ENCODE measurements at regions not wholly inside any gene's neighbourhood (a gene's known extent, or its start where the extent isn't known, plus 50 kb on each side); places are given as distances from the start of the nearest gene placed in this dataset.

DNA sequence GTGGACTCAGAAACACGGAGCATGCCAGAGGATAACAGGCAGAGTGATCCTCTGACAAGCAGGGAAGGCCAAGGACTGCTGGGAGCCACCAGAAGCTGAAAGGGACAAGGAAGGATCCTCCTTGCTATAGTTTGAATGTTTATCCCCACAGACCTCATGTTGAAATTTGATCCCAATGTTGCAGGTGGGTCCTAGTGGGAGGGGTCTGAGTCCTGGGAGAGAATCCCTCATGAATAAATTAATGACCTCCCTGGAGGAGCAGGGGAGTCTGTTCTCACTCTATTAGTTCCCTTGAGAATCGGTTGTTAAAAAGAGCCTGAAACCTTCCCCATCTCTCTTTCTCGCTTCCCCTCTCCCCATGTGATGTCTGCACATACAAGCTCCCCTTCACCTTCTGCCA, 124.4 kb downstream of the FBXO15 start:
- no peaks in the 10 kb centered on the region for H3K4me1 ChIP-seq (ENCODE audit: control insufficient read depth in 3 of 3, insufficient read depth in 3 of 3, low read length in 3 of 3)
- H3K9ac ChIP-seq (ENCODE audit: low read depth in 1 of 3, low read length in 3 of 3): no peak overlapping the region
- no peaks in the 10 kb centered on the region for H3K27me3 ChIP-seq (ENCODE audit: control insufficient read depth in 3 of 3, insufficient read depth in 3 of 3, low read length in 3 of 3)
- no peak overlapping the region for H3K27ac ChIP-seq (ENCODE audit: low read depth, low read length)
- no peak overlapping the region for H3K4me3 ChIP-seq (ENCODE audit: low read length in 3 of 3)
- no peaks in the 10 kb centered on the region for H3K9me3 ChIP-seq (ENCODE audit: control insufficient read depth in 3 of 3, low read length in 3 of 3)
- H3K36me3 ChIP-seq (ENCODE audit: control insufficient read depth in 3 of 3, insufficient read depth in 3 of 3, low read length in 3 of 3): no peaks in the 10 kb centered on the region

DNA sequence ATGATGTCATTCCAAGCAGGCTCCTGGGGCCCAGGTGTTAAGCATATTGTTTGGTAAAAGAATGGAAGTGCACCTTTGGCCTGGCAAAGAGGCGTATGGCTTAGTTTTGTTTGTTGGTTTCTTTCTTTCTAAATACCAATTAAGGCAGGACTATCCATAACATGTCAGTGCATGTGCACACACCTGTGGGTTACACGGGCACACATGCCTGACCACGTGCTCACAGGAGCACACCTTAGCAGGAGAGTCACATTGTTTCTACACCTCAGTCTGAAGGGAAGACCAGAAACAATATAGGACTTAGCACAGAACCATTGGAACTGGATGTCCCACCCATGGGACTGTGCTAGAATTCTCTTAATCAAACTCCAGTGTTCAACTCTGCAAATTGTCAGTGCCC, 127.8 kb downstream of the FBXO15 start:
- no peak overlapping the region for H3K27ac ChIP-seq (ENCODE audit: low read depth, low read length)
- H3K27me3 ChIP-seq (ENCODE audit: control insufficient read depth in 3 of 3, insufficient read depth in 3 of 3, low read length in 3 of 3): no peaks in the 10 kb centered on the region
- H3K4me1 ChIP-seq (ENCODE audit: control insufficient read depth in 3 of 3, insufficient read depth in 3 of 3, low read length in 3 of 3): no peaks in the 10 kb centered on the region
- H3K36me3 ChIP-seq (ENCODE audit: control insufficient read depth in 3 of 3, insufficient read depth in 3 of 3, low read length in 3 of 3): no peaks in the 10 kb centered on the region
- H3K9me3 ChIP-seq (ENCODE audit: control insufficient read depth in 3 of 3, low read length in 3 of 3): no peaks in the 10 kb centered on the region
- H3K4me3 ChIP-seq (ENCODE audit: low read length in 3 of 3): no peak overlapping the region
- no peak overlapping the region for H3K9ac ChIP-seq (ENCODE audit: low read depth in 1 of 3, low read length in 3 of 3)

- no peaks in the 10 kb centered on the region for H3K27me3 ChIP-seq (ENCODE audit: control insufficient read depth in 3 of 3, insufficient read depth in 3 of 3, low read length in 3 of 3)
- H3K9me3 ChIP-seq (ENCODE audit: control insufficient read depth in 3 of 3, low read length in 3 of 3): no peaks in the 10 kb centered on the region
- H3K36me3 ChIP-seq (ENCODE audit: control insufficient read depth in 3 of 3, insufficient read depth in 3 of 3, low read length in 3 of 3): no peaks in the 10 kb centered on the region
- H3K9ac ChIP-seq (ENCODE audit: low read depth in 1 of 3, low read length in 3 of 3): no peak overlapping the region
- no peak overlapping the region for H3K27ac ChIP-seq (ENCODE audit: low read depth, low read length)
- no peaks in the 10 kb centered on the region for H3K4me1 ChIP-seq (ENCODE audit: control insufficient read depth in 3 of 3, insufficient read depth in 3 of 3, low read length in 3 of 3)
- H3K4me3 ChIP-seq (ENCODE audit: low read length in 3 of 3): no peak overlapping the region
Measured at GRCh38 chr18:74013955-74014354, 133.7 kb downstream of the FBXO15 start.

- Histone ChIP-seq H3K36me3 (ENCODE audit: control insufficient read depth in 3 of 3, insufficient read depth in 3 of 3, low read length in 3 of 3) (no peaks in the 10 kb centered on the region), H3K9ac (ENCODE audit: low read depth in 1 of 3, low read length in 3 of 3) (no peak overlapping the region), H3K4me1 (ENCODE audit: control insufficient read depth in 3 of 3, insufficient read depth in 3 of 3, low read length in 3 of 3) (no peaks in the 10 kb centered on the region), H3K9me3 (ENCODE audit: control insufficient read depth in 3 of 3, low read length in 3 of 3) (no peaks in the 10 kb centered on the region), H3K4me3 (ENCODE audit: low read length in 3 of 3) (no peak overlapping the region), H3K27me3 (ENCODE audit: control insufficient read depth in 3 of 3, insufficient read depth in 3 of 3, low read length in 3 of 3) (no peaks in the 10 kb centered on the region), H3K27ac (ENCODE audit: low read depth, low read length) (no peak overlapping the region)
Measured at GRCh38 chr18:74012954-74013630, 134.5 kb downstream of the FBXO15 start.

DNA sequence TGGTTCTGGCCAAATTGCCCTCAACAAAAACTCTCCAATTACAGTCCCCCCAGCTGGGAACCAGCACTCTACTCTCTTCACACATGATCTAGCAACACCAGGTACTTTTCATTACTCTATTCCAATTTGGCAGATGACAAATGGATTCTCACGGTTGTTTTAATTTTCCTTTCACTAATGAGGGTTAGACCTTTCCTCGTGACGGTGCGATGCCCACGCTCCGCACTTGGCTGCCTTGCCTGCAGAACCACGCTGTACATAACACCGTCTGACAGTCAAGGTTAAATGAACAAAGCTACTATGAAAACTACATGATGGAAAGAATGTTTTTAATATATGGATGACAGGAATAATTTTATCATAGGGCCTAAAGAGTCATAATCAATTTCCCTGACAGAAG, 141.5 kb downstream of the FBXO15 start:
- Histone ChIP-seq H3K4me1 (ENCODE audit: control insufficient read depth in 3 of 3, insufficient read depth in 3 of 3, low read length in 3 of 3) (no peaks in the 10 kb centered on the region), H3K9me3 (ENCODE audit: control insufficient read depth in 3 of 3, low read length in 3 of 3) (peaks cover 0 to 2% (median 0%) of the 10 kb centered on the region in 3 donors), H3K9ac (ENCODE audit: low read depth in 1 of 3, low read length in 3 of 3) (no peak overlapping the region)

GRCh38 chr18:74005320-74006109, 142.1 kb downstream of the FBXO15 start:
- H3K4me1 ChIP-seq (ENCODE audit: control insufficient read depth in 3 of 3, insufficient read depth in 3 of 3, low read length in 3 of 3): no peaks in the 10 kb centered on the region
- peaks cover 0 to 2% (median 0%) of the 10 kb centered on the region in 3 donors for H3K9me3 ChIP-seq (ENCODE audit: control insufficient read depth in 3 of 3, low read length in 3 of 3)
- no peaks in the 10 kb centered on the region for H3K27me3 ChIP-seq (ENCODE audit: control insufficient read depth in 3 of 3, insufficient read depth in 3 of 3, low read length in 3 of 3)
- no peak overlapping the region for H3K27ac ChIP-seq (ENCODE audit: low read depth, low read length)
- H3K4me3 ChIP-seq (ENCODE audit: low read length in 3 of 3): no peak overlapping the region
- no peaks in the 10 kb centered on the region for H3K36me3 ChIP-seq (ENCODE audit: control insufficient read depth in 3 of 3, insufficient read depth in 3 of 3, low read length in 3 of 3)
- H3K9ac ChIP-seq (ENCODE audit: low read depth in 1 of 3, low read length in 3 of 3): no peak overlapping the region

More for the DNA sequence above, 141.5 kb downstream of the FBXO15 start:
- no peak overlapping the region for H3K27ac ChIP-seq (ENCODE audit: low read depth, low read length)
- H3K27me3 ChIP-seq (ENCODE audit: control insufficient read depth in 3 of 3, insufficient read depth in 3 of 3, low read length in 3 of 3): no peaks in the 10 kb centered on the region
- H3K4me3 ChIP-seq (ENCODE audit: low read length in 3 of 3): no peak overlapping the region
- H3K36me3 ChIP-seq (ENCODE audit: control insufficient read depth in 3 of 3, insufficient read depth in 3 of 3, low read length in 3 of 3): no peaks in the 10 kb centered on the region

GRCh38 chr18:73992242-73993022, 155.2 kb downstream of the FBXO15 start:
- Histone ChIP-seq H3K4me3 (ENCODE audit: low read length in 3 of 3) (no peak overlapping the region), H3K9me3 (ENCODE audit: control insufficient read depth in 3 of 3, low read length in 3 of 3) (no peaks in the 10 kb centered on the region), H3K4me1 (ENCODE audit: control insufficient read depth in 3 of 3, insufficient read depth in 3 of 3, low read length in 3 of 3) (no peaks in the 10 kb centered on the region), H3K9ac (ENCODE audit: low read depth in 1 of 3, low read length in 3 of 3) (no peak overlapping the region), H3K27ac (ENCODE audit: low read depth, low read length) (no peak overlapping the region), H3K27me3 (ENCODE audit: control insufficient read depth in 3 of 3, insufficient read depth in 3 of 3, low read length in 3 of 3) (no peaks in the 10 kb centered on the region), H3K36me3 (ENCODE audit: control insufficient read depth in 3 of 3, insufficient read depth in 3 of 3, low read length in 3 of 3) (no peaks in the 10 kb centered on the region)

DNA sequence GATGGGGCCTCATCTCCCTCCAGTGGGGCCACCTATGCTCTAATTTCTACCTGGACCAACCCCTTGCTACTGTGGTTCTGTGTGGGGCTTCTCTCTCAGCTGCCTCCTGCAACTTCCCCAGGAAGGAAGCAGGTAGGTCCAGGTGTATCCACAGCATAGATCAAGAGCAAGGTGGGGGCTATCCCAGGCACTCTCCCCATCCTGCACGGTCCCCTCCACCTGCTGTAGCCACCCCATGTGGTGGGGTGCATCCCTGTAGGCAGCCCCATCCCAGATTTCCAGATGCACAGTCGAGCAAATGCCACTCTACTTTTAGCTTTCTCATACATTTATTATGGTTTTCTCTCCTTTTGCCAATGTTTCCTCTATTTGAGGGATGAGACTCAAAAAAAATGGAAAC, 156.1 kb downstream of the FBXO15 start:
- H3K4me3 ChIP-seq (ENCODE audit: low read length in 3 of 3): no peak overlapping the region
- H3K9me3 ChIP-seq (ENCODE audit: control insufficient read depth in 3 of 3, low read length in 3 of 3): no peaks in the 10 kb centered on the region
- H3K9ac ChIP-seq (ENCODE audit: low read depth in 1 of 3, low read length in 3 of 3): no peak overlapping the region
- no peaks in the 10 kb centered on the region for H3K36me3 ChIP-seq (ENCODE audit: control insufficient read depth in 3 of 3, insufficient read depth in 3 of 3, low read length in 3 of 3)
- no peaks in the 10 kb centered on the region for H3K27me3 ChIP-seq (ENCODE audit: control insufficient read depth in 3 of 3, insufficient read depth in 3 of 3, low read length in 3 of 3)
- no peak overlapping the region for H3K27ac ChIP-seq (ENCODE audit: low read depth, low read length)
- H3K4me1 ChIP-seq (ENCODE audit: control insufficient read depth in 3 of 3, insufficient read depth in 3 of 3, low read length in 3 of 3): no peaks in the 10 kb centered on the region

- H3K9me3 ChIP-seq (ENCODE audit: control insufficient read depth in 3 of 3, low read length in 3 of 3): no peaks in the 10 kb centered on the region
- H3K36me3 ChIP-seq (ENCODE audit: control insufficient read depth in 3 of 3, insufficient read depth in 3 of 3, low read length in 3 of 3): no peaks in the 10 kb centered on the region
- no peaks in the 10 kb centered on the region for H3K27me3 ChIP-seq (ENCODE audit: control insufficient read depth in 3 of 3, insufficient read depth in 3 of 3, low read length in 3 of 3)
- H3K4me3 ChIP-seq (ENCODE audit: low read length in 3 of 3): no peak overlapping the region
- H3K9ac ChIP-seq (ENCODE audit: low read depth in 1 of 3, low read length in 3 of 3): no peak overlapping the region
- H3K4me1 ChIP-seq (ENCODE audit: control insufficient read depth in 3 of 3, insufficient read depth in 3 of 3, low read length in 3 of 3): no peaks in the 10 kb centered on the region
- no peak overlapping the region for H3K27ac ChIP-seq (ENCODE audit: low read depth, low read length)
Measured at GRCh38 chr18:73990258-73990657, 157.4 kb downstream of the FBXO15 start.

Data from skeletal muscle tissue (tissue), 3 donors.